ENCODE measurements at regions not wholly inside any gene's neighbourhood (a gene's known extent, or its start where the extent isn't known, plus 50 kb on each side); places are given as distances from the start of the nearest gene placed in this dataset.

DNA sequence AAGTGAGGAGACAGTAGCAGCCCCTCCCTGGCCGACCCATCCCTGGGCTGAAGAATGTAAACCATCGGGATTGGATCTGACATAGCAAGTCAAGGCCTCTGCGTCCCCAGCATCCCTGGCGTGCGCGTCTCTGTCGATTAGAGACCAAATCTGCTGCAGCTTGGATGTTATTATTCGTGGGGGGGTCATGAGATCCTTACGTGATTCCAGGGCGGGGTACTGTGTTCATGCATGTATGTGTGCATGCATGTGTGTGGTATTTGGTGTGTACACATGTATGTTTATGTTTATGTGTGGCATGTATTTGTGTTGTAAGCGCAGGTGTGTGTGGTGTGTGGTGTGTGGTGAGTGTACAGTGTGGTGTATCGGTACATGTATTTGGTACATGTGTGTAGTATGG lies 741.8 kb upstream of the SALL3 start:
- Histone ChIP-seq H3K27ac (ENCODE audit: low read depth, low read length) (no peak overlapping the region), H3K9ac (ENCODE audit: low read depth in 1 of 2, low read length in 2 of 2) (no peak overlapping the region), H3K36me3 (ENCODE audit: control insufficient read depth in 1 of 2, insufficient read depth in 2 of 2, low read length in 2 of 2) (no peaks in the 10 kb centered on the region), H3K9me3 (ENCODE audit: control insufficient read depth in 1 of 2, low read length in 2 of 2) (peaks cover 8 to 10% of the 10 kb centered on the region in 2 donors), H3K4me1 (ENCODE audit: control insufficient read depth in 1 of 2, insufficient read depth in 2 of 2, low read length in 2 of 2) (no peaks in the 10 kb centered on the region), H3K27me3 (ENCODE audit: control insufficient read depth in 1 of 2, insufficient read depth in 2 of 2, low read length in 2 of 2) (no peaks in the 10 kb centered on the region), H3K4me3 (ENCODE audit: low read depth in 1 of 2, low read length in 2 of 2) (no peak overlapping the region)

DNA sequence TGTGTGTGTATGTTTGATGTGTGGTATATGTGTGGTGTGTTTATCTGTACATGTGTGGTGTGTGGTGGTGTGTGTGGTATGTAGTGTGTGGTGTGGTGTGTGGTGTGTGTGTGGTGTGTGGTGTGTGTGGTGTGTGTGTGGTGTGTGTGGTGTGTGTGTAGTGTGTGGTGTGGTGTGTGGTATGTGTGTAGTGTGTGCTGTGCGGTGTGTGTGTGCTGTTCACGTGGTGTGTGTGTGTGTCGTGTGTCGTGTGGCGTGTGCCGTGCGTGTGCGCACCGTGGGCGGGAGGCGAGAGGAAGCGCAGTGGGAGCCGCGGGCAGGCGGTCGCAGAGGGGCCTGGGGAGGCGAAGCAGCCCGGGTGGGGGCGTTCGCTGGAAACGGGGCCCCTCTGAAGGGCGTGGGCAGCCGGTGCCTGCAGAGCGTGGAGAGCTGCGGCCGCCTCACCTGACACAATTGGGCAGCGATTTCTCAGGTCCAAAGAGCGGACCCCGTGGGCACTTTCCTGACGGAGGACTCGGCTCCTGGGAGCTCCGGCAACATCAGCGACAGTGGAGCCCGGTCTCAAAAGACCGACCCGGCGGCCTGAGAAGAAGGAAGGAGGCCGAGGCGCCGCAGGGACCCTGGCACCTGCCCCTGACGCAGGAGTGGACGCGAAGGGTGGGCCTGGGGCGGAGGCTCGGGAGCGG lies 741.1 kb upstream of the SALL3 start:
- Histone ChIP-seq H3K9ac (ENCODE audit: low read depth in 1 of 2, low read length in 2 of 2) (no peak overlapping the region), H3K9me3 (ENCODE audit: control insufficient read depth in 1 of 2, low read length in 2 of 2) (peaks cover 8 to 10% of the 10 kb centered on the region in 2 donors), H3K27ac (ENCODE audit: low read depth, low read length) (no peak overlapping the region), H3K4me1 (ENCODE audit: control insufficient read depth in 1 of 2, insufficient read depth in 2 of 2, low read length in 2 of 2) (no peaks in the 10 kb centered on the region), H3K36me3 (ENCODE audit: control insufficient read depth in 1 of 2, insufficient read depth in 2 of 2, low read length in 2 of 2) (no peaks in the 10 kb centered on the region), H3K27me3 (ENCODE audit: control insufficient read depth in 1 of 2, insufficient read depth in 2 of 2, low read length in 2 of 2) (no peaks in the 10 kb centered on the region), H3K4me3 (ENCODE audit: low read depth in 1 of 2, low read length in 2 of 2) (no peak overlapping the region)

DNA sequence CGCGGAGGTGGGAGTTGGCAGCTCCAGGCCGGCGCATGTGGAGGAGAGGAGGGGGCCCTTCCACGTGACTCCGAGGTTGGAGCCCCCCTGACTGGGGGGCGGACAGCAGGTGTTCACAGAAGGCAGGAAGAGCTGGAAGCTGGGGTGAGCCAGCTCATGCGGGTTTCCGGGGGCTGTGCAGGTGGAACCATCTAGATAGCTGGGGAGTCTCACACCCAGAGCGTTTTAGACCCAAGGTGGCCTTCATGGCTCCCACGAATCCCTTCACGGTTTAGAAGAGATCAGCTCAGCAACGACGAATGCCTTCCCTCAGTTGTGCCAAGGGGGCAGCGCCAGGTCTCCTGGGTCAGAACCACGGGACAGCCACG lies 740.5 kb upstream of the SALL3 start:
- Histone ChIP-seq H3K36me3 (ENCODE audit: control insufficient read depth in 1 of 2, insufficient read depth in 2 of 2, low read length in 2 of 2) (no peaks in the 10 kb centered on the region), H3K4me1 (ENCODE audit: control insufficient read depth in 1 of 2, insufficient read depth in 2 of 2, low read length in 2 of 2) (no peaks in the 10 kb centered on the region), H3K27ac (ENCODE audit: low read depth, low read length) (no peak overlapping the region), H3K27me3 (ENCODE audit: control insufficient read depth in 1 of 2, insufficient read depth in 2 of 2, low read length in 2 of 2) (no peaks in the 10 kb centered on the region), H3K9ac (ENCODE audit: low read depth in 1 of 2, low read length in 2 of 2) (no peak overlapping the region), H3K4me3 (ENCODE audit: low read depth in 1 of 2, low read length in 2 of 2) (no peak overlapping the region), H3K9me3 (ENCODE audit: control insufficient read depth in 1 of 2, low read length in 2 of 2) (peaks cover 8 to 10% of the 10 kb centered on the region in 2 donors)

DNA sequence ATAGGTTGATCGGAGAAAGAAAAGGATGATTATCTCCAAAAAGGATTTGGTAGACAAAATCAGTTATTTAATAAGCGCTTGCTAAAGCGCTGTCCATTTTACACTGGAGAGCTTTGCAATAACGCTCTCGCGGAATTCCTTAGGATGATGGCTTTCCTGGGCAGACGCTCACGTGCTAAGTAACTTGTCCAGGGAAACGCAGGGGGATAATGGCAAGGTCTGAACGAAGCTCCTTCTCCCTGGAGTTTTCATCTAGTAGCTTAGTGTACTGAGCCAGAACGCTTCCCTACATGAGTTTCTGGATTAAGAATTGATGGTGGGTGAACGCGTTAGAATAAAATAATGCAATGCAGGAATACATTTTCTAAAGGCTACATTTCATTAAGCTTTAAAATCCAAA lies 739.5 kb upstream of the SALL3 start:
- Histone ChIP-seq H3K9ac (ENCODE audit: low read depth in 1 of 2, low read length in 2 of 2) (no peak overlapping the region), H3K4me1 (ENCODE audit: control insufficient read depth in 1 of 2, insufficient read depth in 2 of 2, low read length in 2 of 2) (no peaks in the 10 kb centered on the region), H3K4me3 (ENCODE audit: low read depth in 1 of 2, low read length in 2 of 2) (no peak overlapping the region), H3K9me3 (ENCODE audit: control insufficient read depth in 1 of 2, low read length in 2 of 2) (peaks cover 8 to 10% of the 10 kb centered on the region in 2 donors), H3K36me3 (ENCODE audit: control insufficient read depth in 1 of 2, insufficient read depth in 2 of 2, low read length in 2 of 2) (no peaks in the 10 kb centered on the region), H3K27ac (ENCODE audit: low read depth, low read length) (no peak overlapping the region), H3K27me3 (ENCODE audit: control insufficient read depth in 1 of 2, insufficient read depth in 2 of 2, low read length in 2 of 2) (no peaks in the 10 kb centered on the region)

DNA sequence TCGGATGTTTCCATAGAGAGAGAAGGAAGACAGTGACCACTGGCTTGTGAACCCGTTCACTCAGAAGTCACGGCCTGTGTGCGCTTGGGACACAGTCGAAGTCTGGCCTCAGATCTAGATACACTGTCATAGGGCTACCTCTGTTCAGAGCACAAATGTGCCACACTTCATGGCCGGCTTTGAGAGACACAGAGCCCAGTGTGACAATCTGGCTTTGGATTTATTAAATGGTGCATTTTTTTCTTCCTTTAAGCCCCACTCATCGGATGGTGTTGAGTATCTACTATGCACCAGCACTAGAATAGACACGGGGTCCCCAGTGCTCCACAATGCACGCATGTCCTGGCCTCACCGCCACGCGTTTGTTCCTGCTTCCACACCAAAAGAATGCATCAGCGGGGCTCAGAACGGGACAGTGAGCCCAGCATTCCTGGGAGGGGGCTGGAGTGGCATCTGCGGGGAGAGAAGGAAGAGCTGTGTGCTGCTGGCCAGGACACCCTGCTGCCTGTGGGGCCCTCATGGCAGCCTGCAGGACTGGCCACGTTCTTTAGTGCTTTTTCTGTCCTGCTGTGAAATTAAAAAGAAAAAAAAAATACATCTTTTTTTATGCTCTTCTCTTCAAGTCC lies 738.9 kb upstream of the SALL3 start:
- Histone ChIP-seq H3K36me3 (ENCODE audit: control insufficient read depth in 1 of 2, insufficient read depth in 2 of 2, low read length in 2 of 2) (no peaks in the 10 kb centered on the region), H3K27ac (ENCODE audit: low read depth, low read length) (no peak overlapping the region), H3K4me3 (ENCODE audit: low read depth in 1 of 2, low read length in 2 of 2) (no peak overlapping the region), H3K9ac (ENCODE audit: low read depth in 1 of 2, low read length in 2 of 2) (no peak overlapping the region), H3K27me3 (ENCODE audit: control insufficient read depth in 1 of 2, insufficient read depth in 2 of 2, low read length in 2 of 2) (no peaks in the 10 kb centered on the region), H3K4me1 (ENCODE audit: control insufficient read depth in 1 of 2, insufficient read depth in 2 of 2, low read length in 2 of 2) (no peaks in the 10 kb centered on the region), H3K9me3 (ENCODE audit: control insufficient read depth in 1 of 2, low read length in 2 of 2) (peaks cover 8 to 10% of the 10 kb centered on the region in 2 donors)

DNA sequence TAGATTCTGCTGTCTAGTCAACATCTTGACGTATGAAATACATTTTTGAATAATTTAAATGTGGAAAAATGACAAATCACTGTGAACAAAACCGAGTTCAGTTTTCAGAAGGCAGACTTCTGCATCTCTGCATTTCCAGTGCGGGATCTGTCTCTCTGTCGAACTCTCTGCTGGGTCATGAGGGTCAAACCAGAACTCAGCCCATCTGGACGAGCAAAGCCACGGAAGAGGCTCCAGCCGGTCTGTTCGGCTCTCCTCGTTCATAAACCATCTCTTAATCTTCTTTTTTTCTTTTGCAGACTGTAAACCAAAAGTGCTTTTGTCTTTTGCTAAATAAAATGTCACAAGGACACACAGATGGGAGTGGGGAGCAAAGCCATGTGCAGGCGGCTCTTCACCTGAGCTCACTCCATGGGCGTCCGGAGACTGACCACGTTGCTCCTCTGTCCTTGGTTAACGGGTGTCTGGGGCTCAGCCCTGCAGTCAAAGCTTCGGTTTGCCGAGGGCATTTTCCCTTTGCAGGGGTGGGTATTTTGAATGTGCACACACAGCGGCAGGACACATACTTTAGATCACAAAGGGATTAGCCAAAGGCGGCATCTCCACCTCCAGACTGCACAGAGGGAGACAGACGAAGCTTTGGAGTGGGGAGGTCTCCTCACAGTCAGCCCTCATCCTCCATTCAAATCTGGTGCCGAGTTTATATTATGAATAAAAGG lies 737.9 kb upstream of the SALL3 start:
- Histone ChIP-seq H3K36me3 (ENCODE audit: control insufficient read depth in 1 of 2, insufficient read depth in 2 of 2, low read length in 2 of 2) (no peaks in the 10 kb centered on the region), H3K27me3 (ENCODE audit: control insufficient read depth in 1 of 2, insufficient read depth in 2 of 2, low read length in 2 of 2) (no peaks in the 10 kb centered on the region), H3K9ac (ENCODE audit: low read depth in 1 of 2, low read length in 2 of 2) (no peak overlapping the region), H3K27ac (ENCODE audit: low read depth, low read length) (no peak overlapping the region), H3K4me1 (ENCODE audit: control insufficient read depth in 1 of 2, insufficient read depth in 2 of 2, low read length in 2 of 2) (no peaks in the 10 kb centered on the region), H3K9me3 (ENCODE audit: control insufficient read depth in 1 of 2, low read length in 2 of 2) (peaks cover 8 to 13% of the 10 kb centered on the region in 2 donors), H3K4me3 (ENCODE audit: low read depth in 1 of 2, low read length in 2 of 2) (peak overlapping the region in 1 of 2 donors; percentile 15)

DNA sequence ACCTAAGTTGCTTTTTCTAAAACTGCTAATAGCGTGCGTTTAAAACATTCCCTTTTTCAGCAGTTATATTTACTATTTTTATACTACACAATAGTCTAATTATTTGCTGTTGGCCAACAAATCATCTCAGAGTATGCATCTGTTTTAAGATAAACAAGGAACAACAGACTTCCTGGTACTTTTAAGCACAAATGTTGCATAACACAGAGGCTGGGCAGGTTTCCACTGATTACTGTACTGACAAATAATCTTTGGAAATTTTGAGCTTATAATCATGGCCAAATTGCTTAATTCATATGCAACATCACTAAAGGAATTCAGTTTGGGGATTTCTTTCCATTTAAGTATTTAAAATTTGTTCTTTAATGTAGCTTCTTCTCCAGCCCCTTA lies 737.4 kb upstream of the SALL3 start:
- Histone ChIP-seq H3K4me3 (ENCODE audit: low read depth in 1 of 2, low read length in 2 of 2) (no peak overlapping the region), H3K4me1 (ENCODE audit: control insufficient read depth in 1 of 2, insufficient read depth in 2 of 2, low read length in 2 of 2) (no peaks in the 10 kb centered on the region), H3K27me3 (ENCODE audit: control insufficient read depth in 1 of 2, insufficient read depth in 2 of 2, low read length in 2 of 2) (no peaks in the 10 kb centered on the region), H3K36me3 (ENCODE audit: control insufficient read depth in 1 of 2, insufficient read depth in 2 of 2, low read length in 2 of 2) (no peaks in the 10 kb centered on the region), H3K27ac (ENCODE audit: low read depth, low read length) (no peak overlapping the region), H3K9ac (ENCODE audit: low read depth in 1 of 2, low read length in 2 of 2) (no peak overlapping the region), H3K9me3 (ENCODE audit: control insufficient read depth in 1 of 2, low read length in 2 of 2) (peaks cover 8 to 14% of the 10 kb centered on the region in 2 donors)

DNA sequence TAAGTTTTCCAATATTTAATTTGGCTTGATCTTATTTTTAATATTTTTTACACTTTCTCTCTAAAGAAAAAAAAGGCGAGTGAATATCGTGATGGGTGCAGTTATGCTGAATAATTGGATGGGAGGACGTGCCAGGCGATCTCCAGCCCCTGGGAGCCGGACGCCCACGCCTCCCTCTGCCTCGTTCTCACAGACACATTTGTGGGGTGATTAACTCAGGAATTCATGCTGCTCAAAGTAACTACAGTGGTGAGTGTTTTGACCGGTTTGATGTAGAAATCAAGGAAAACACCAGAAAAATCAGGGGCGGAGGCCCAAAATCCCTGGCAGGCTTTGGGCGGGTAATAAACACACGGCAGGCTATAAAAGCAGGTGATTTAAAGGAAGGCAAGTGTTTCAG lies 736.8 kb upstream of the SALL3 start:
- Histone ChIP-seq H3K27ac (ENCODE audit: low read depth, low read length) (no peak overlapping the region), H3K9me3 (ENCODE audit: control insufficient read depth in 1 of 2, low read length in 2 of 2) (peaks cover 6 to 13% of the 10 kb centered on the region in 2 donors)

DNA sequence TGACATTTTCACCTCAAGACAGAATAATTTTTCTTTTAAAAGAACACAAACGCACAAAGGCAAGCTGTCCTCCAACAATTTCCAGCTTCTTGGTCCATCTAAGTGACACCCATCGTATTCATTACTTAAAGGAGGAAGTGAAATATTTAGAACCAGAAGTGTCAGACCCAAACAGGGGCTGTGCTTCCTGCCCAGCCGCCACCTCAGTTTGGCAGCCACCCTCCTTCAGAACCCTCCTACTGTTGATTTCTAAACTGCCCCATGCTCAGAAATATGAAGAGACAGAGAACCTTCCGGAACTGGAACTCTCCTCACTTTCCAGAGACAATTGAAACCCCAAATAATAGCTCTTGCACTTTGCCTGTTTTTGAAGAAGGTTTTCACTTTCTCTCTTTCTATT lies 734.8 kb upstream of the SALL3 start:
- Histone ChIP-seq H3K4me3 (ENCODE audit: low read depth in 1 of 2, low read length in 2 of 2) (no peak overlapping the region), H3K27ac (ENCODE audit: low read depth, low read length) (no peak overlapping the region), H3K4me1 (ENCODE audit: control insufficient read depth in 1 of 2, insufficient read depth in 2 of 2, low read length in 2 of 2) (no peaks in the 10 kb centered on the region), H3K9ac (ENCODE audit: low read depth in 1 of 2, low read length in 2 of 2) (no peak overlapping the region), H3K9me3 (ENCODE audit: control insufficient read depth in 1 of 2, low read length in 2 of 2) (peaks cover 0 to 8% of the 10 kb centered on the region in 2 donors), H3K27me3 (ENCODE audit: control insufficient read depth in 1 of 2, insufficient read depth in 2 of 2, low read length in 2 of 2) (no peaks in the 10 kb centered on the region), H3K36me3 (ENCODE audit: control insufficient read depth in 1 of 2, insufficient read depth in 2 of 2, low read length in 2 of 2) (no peaks in the 10 kb centered on the region)

More for the DNA sequence above, 736.8 kb upstream of the SALL3 start:
- no peaks in the 10 kb centered on the region for H3K4me1 ChIP-seq (ENCODE audit: control insufficient read depth in 1 of 2, insufficient read depth in 2 of 2, low read length in 2 of 2)
- no peaks in the 10 kb centered on the region for H3K36me3 ChIP-seq (ENCODE audit: control insufficient read depth in 1 of 2, insufficient read depth in 2 of 2, low read length in 2 of 2)
- H3K27me3 ChIP-seq (ENCODE audit: control insufficient read depth in 1 of 2, insufficient read depth in 2 of 2, low read length in 2 of 2), result no peaks in the 10 kb centered on the region
- no peak overlapping the region for H3K4me3 ChIP-seq (ENCODE audit: low read depth in 1 of 2, low read length in 2 of 2)
- H3K9ac ChIP-seq (ENCODE audit: low read depth in 1 of 2, low read length in 2 of 2), result no peak overlapping the region

DNA sequence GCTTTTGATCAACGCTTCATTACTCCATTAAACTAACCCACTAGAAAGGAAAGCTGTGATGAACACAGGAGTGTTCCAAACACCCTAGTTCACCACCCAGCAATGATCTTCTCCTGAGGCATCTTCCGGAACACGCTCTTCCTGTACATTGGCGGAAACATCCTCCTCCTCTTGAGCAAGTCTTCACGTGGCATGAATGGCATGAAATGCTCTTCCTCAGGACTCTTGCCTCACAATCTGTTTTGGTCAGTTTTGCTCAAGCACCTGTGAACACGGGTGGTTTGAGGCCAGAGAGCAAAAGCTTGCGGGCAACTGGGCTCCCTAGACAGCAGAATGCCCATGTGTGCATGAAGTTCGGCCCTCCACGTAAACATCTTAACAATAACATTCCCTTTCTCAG lies 734.2 kb upstream of the SALL3 start:
- no peak overlapping the region for H3K4me3 ChIP-seq (ENCODE audit: low read depth in 1 of 2, low read length in 2 of 2)
- H3K27ac ChIP-seq (ENCODE audit: low read depth, low read length), result no peak overlapping the region
- no peaks in the 10 kb centered on the region for H3K27me3 ChIP-seq (ENCODE audit: control insufficient read depth in 1 of 2, insufficient read depth in 2 of 2, low read length in 2 of 2)
- H3K9ac ChIP-seq (ENCODE audit: low read depth in 1 of 2, low read length in 2 of 2), result no peak overlapping the region
- no peaks in the 10 kb centered on the region for H3K36me3 ChIP-seq (ENCODE audit: control insufficient read depth in 1 of 2, insufficient read depth in 2 of 2, low read length in 2 of 2)
- H3K9me3 ChIP-seq (ENCODE audit: control insufficient read depth in 1 of 2, low read length in 2 of 2), result peaks cover 0 to 5% of the 10 kb centered on the region in 2 donors
- H3K4me1 ChIP-seq (ENCODE audit: control insufficient read depth in 1 of 2, insufficient read depth in 2 of 2, low read length in 2 of 2), result no peaks in the 10 kb centered on the region

All from duodenal mucosa (tissue), 2 donors.